Inflammatory macrophage treated with lipopolysaccharide for 4 hours (primary cell): ENCODE measurements at regions not wholly inside any gene's neighbourhood (a gene's known extent, or its start where the extent isn't known, plus 50 kb on each side); places are given as distances from the start of the nearest gene placed in this dataset.

Experiments used
- DNase-seq: peaks from one replicate; pipeline ENCODE4 v3.0.0-alpha.2; 2020

GRCh38 chr4:31068257-31069075 lies 348.3 kb downstream of the PCDH7 start:
- no peak for DNase-seq

GRCh38 chr4:31069151-31069550 lies 349.0 kb downstream of the PCDH7 start:
- DNase-seq = no peak

- no peak for DNase-seq
Measured at GRCh38 chr4:31071508-31072486, 351.6 kb downstream of the PCDH7 start.

GRCh38 chr4:31075969-31076368 lies 355.8 kb downstream of the PCDH7 start:
- no peak for DNase-seq

- DNase-seq = no peak
Measured at GRCh38 chr4:31078661-31079060, 358.5 kb downstream of the PCDH7 start.

- DNase-seq = peak; percentile 1
Measured at GRCh38 chr4:31080887-31081286, 360.7 kb downstream of the PCDH7 start.

- no peak for DNase-seq
Measured at GRCh38 chr4:31081366-31081765, 361.2 kb downstream of the PCDH7 start.

- DNase-seq = no peak
Measured at GRCh38 chr4:31083456-31083855, 363.3 kb downstream of the PCDH7 start.

- DNase-seq = no peak
Measured at GRCh38 chr4:31084806-31085416, 364.7 kb downstream of the PCDH7 start.

GRCh38 chr4:31085689-31086088 lies 365.5 kb downstream of the PCDH7 start:
- DNase-seq = no peak

- DNase-seq = no peak
Measured at GRCh38 chr4:31086756-31087330, 366.7 kb downstream of the PCDH7 start.

- no peak for DNase-seq
Measured at GRCh38 chr4:31088600-31089230, 368.5 kb downstream of the PCDH7 start.

GRCh38 chr4:31089815-31090214 lies 369.6 kb downstream of the PCDH7 start:
- no peak for DNase-seq

- DNase-seq = no peak
Measured at GRCh38 chr4:31094474-31094873, 374.3 kb downstream of the PCDH7 start.

- no peak for DNase-seq
Measured at GRCh38 chr4:31097999-31098398, 377.8 kb downstream of the PCDH7 start.

GRCh38 chr4:31100536-31100935 lies 380.4 kb downstream of the PCDH7 start:
- DNase-seq = no peak

GRCh38 chr4:31104043-31104442 lies 383.9 kb downstream of the PCDH7 start:
- no peak for DNase-seq

GRCh38 chr4:31104577-31104976 lies 384.4 kb downstream of the PCDH7 start:
- no peak for DNase-seq

GRCh38 chr4:31106419-31106818 lies 386.2 kb downstream of the PCDH7 start:
- no peak for DNase-seq

- no peak for DNase-seq
Measured at GRCh38 chr4:31107362-31107761, 387.2 kb downstream of the PCDH7 start.

- no peak for DNase-seq
Measured at GRCh38 chr4:31108762-31109161, 388.6 kb downstream of the PCDH7 start.

GRCh38 chr4:31111790-31112189 lies 391.6 kb downstream of the PCDH7 start:
- no peak for DNase-seq

GRCh38 chr4:31114816-31115215 lies 394.6 kb downstream of the PCDH7 start:
- no peak for DNase-seq
